NCI-H2196 (cell line): ENCODE measurements at regions not wholly inside any gene's neighbourhood (a gene's known extent, or its start where the extent isn't known, plus 50 kb on each side); places are given as distances from the start of the nearest gene placed in this dataset.

Experiments
- DNase-seq: peaks from one replicate; lab custom pipeline; 2025; ENCODE audit not compliant: unreplicated experiment; lab: John Stamatoyannopoulos, UW

GRCh38 chr7:130960208-130960988 lies 226.4 kb upstream of the KLF14 start:
- DNase-seq = no peak

GRCh38 chr7:130961128-130961601 lies 227.2 kb upstream of the KLF14 start:
- no peak for DNase-seq

GRCh38 chr7:130962109-130962508 lies 228.1 kb upstream of the KLF14 start:
- DNase-seq = no peak

GRCh38 chr7:130963339-130963738 lies 229.3 kb upstream of the KLF14 start:
- DNase-seq = no peak

GRCh38 chr7:130965515-130965914 lies 231.5 kb upstream of the KLF14 start:
- DNase-seq = no peak

GRCh38 chr7:130966246-130967009 lies 232.4 kb upstream of the KLF14 start:
- DNase-seq = no peak

GRCh38 chr7:130970196-130970595 lies 236.2 kb upstream of the KLF14 start:
- DNase-seq = no peak

GRCh38 chr7:130970696-130971095 lies 236.7 kb upstream of the KLF14 start:
- no peak for DNase-seq

- no peak for DNase-seq
These were observed 237.3 kb upstream of the KLF14 start for GRCh38 chr7:130971297-130971696.

GRCh38 chr7:130972201-130972600 lies 238.2 kb upstream of the KLF14 start:
- DNase-seq = no peak

GRCh38 chr7:130973637-130974036 lies 239.6 kb upstream of the KLF14 start:
- DNase-seq = no peak

GRCh38 chr7:130974169-130974568 lies 240.2 kb upstream of the KLF14 start:
- no peak for DNase-seq

- DNase-seq = no peak
These were observed 240.8 kb upstream of the KLF14 start for GRCh38 chr7:130974794-130975193.

- DNase-seq = no peak
These were observed 241.7 kb upstream of the KLF14 start for GRCh38 chr7:130975731-130976130.

GRCh38 chr7:130982160-130982638 lies 248.2 kb upstream of the KLF14 start:
- DNase-seq = peak; percentile 24

GRCh38 chr7:130982651-130983050 lies 248.6 kb upstream of the KLF14 start:
- DNase-seq = no peak

GRCh38 chr7:130985361-130985760 lies 251.4 kb upstream of the KLF14 start:
- no peak for DNase-seq

GRCh38 chr7:130986261-130986690 lies 252.3 kb upstream of the KLF14 start:
- DNase-seq = no peak

GRCh38 chr7:130987092-130987491 lies 253.1 kb upstream of the KLF14 start:
- DNase-seq = no peak

- no peak for DNase-seq
These were observed 254.4 kb upstream of the KLF14 start for GRCh38 chr7:130988443-130988842.

- no peak for DNase-seq
These were observed 255.2 kb upstream of the KLF14 start for GRCh38 chr7:130989101-130989795.
